Gastrocnemius medialis (tissue), 4 donors: ENCODE measurements at regions not wholly inside any gene's neighbourhood (a gene's known extent, or its start where the extent isn't known, plus 50 kb on each side); places are given as distances from the start of the nearest gene placed in this dataset.

Experiments used
- ATAC-seq, 2 donors: fragments of 150-250 bp; one replicate each; pipeline ENCODE4 v1.9.1; 2016
- DNase-seq, 2 donors: peaks; one replicate each; pipeline ENCODE4 v3.0.0-alpha.2; 2019
- H3K27ac ChIP-seq, 4 donors: fragments of 200-600 bp; sonication (generic); 1 replicate in 1 of 4; 2 replicates in 3 of 4; pipeline ENCODE4 v1.5.1; 2016 to 2018; ENCODE audit warnings: mild to moderate bottlenecking in 2 of 4, moderate library complexity in 1 of 4
- H3K27me3 ChIP-seq, 3 donors: fragments of 200-600 bp; sonication (generic) in 2 of 3; 1 replicate in 1 of 3; 2 replicates in 2 of 3; pipeline versions ENCODE4 v1.5.1 to v1.6.0; 2016 to 2019; ENCODE audit warnings: mild to moderate bottlenecking in 1 of 3, moderate library complexity in 1 of 3
- H3K36me3 ChIP-seq, 2 donors: fragments of 200-600 bp; sonication (generic) in 1 of 2; one replicate each; pipeline ENCODE4 v1.5.1; 2017 to 2018
- H3K4me1 ChIP-seq, 2 donors: fragments of 200-600 bp; sonication (generic) in 1 of 2; one replicate each; pipeline ENCODE4 v1.5.1; 2016 to 2017; ENCODE audit warnings: mild to moderate bottlenecking in 2 of 2
- H3K4me3 ChIP-seq, 4 donors: fragments of 200-600 bp; sonication (generic) in 3 of 4; 1 replicate in 1 of 4; 2 replicates in 3 of 4; pipeline ENCODE4 v1.5.1; 2016 to 2019; ENCODE audit warnings: mild to moderate bottlenecking in 2 of 4
- H3K9me3 ChIP-seq, 3 donors: fragments of 200-600 bp; sonication (generic) in 2 of 3; 1 replicate in 1 of 3; 2 replicates in 2 of 3; pipeline ENCODE4 v1.5.1; 2016 to 2019
- POLR2A ChIP-seq, 2 donors: fragments of 450-650 bp; IDR thresholded peaks; one replicate each; pipeline ENCODE4 v1.6.1; 2017; ENCODE audit warnings: antibody characterized with exemption in 2 of 2, mild to moderate bottlenecking in 2 of 2, moderate library complexity in 2 of 2
- in situ Hi-C, 4 donors: fragments of 200-750 bp; cut with MboI; loops; one replicate each; pipeline versions ENCODE4 v1.15.0 to v1.8.0; 2017; ENCODE audit warnings: low sequenced_read_pairs in 4 of 4
- intact Hi-C: fragments of 100-400 bp; cut with DNase I; formaldehyde crosslinking; loops from one replicate; pipeline ENCODE4 v1.15.1; 2023; ENCODE audit warnings: low total_unique reads
- TF ChIP-seq, protein P1 (sequence below), 5 experiments: fragments of 450-650 bp in 3 of 5; fragments of 200-600 bp in 2 of 5; sonication (generic) in 2 of 5; IDR thresholded peaks in 4 of 5; conservative IDR thresholded peaks in 1 of 5; 1 replicate in 4 of 5; 2 replicates in 1 of 5; pipeline ENCODE4 v1.5.1; 2016 to 2019; ENCODE audit warnings: antibody characterized with exemption in 5 of 5, mild to moderate bottlenecking in 3 of 5, moderate library complexity in 3 of 5

DNA sequence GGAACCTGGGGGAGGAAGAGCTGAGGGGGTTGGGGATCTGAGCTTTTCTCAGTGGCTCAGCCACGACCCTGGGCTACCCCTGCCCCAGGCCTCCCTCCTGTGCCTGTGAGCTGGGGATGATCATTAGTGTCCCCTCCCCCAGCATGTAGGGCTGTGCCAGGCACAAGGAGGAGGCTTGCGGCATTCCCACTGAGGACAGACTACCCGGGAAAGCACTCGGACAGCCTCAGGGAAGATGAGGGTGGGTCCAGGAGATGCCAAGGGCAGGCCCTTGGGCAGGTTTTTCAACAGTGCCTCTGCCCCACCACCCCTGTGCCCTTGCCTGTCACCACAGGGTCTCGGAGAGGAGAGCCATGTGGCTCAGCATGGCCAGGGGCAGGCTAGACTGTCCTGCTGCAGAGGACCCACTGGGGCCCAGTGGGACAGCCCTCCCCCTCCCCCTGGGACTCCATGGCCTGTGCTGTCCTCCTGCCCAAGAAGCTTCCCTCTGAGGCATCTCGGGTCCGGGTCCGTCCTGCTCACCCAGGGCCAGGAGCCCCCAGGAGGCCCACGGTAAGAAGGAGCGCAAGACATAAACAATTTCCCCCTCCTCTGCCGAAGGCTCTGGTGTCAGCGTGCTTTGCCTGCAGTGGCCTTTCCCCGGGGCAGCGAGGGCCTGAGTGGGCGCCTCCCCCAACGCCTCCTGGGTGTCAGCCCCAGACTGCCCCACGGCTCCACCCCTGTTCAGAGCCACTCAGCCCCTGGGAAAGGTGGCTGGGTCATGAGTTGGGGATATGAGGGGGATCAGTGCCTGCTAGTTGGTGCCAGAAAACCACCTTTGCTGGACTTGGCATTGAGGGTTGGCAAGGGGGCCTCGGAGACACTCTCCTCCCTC is 192.5 kb downstream of the GOLGA6L6 start:
- Histone ChIP-seq H3K4me3 (no peak overlapping the region), H3K36me3 (no peaks in the 10 kb centered on the region), H3K27me3 (no peaks in the 10 kb centered on the region), H3K4me1 (no peaks in the 10 kb centered on the region), H3K27ac (no peak overlapping the region), H3K9me3 (no peaks in the 10 kb centered on the region)
- ATAC-seq: no peak
- intact Hi-C loops: no loop called here
- peak in 1 of 2 donors; percentile 8 for DNase-seq
- in situ Hi-C loops: no loop called here
- TF ChIP-seq, protein P1, sequence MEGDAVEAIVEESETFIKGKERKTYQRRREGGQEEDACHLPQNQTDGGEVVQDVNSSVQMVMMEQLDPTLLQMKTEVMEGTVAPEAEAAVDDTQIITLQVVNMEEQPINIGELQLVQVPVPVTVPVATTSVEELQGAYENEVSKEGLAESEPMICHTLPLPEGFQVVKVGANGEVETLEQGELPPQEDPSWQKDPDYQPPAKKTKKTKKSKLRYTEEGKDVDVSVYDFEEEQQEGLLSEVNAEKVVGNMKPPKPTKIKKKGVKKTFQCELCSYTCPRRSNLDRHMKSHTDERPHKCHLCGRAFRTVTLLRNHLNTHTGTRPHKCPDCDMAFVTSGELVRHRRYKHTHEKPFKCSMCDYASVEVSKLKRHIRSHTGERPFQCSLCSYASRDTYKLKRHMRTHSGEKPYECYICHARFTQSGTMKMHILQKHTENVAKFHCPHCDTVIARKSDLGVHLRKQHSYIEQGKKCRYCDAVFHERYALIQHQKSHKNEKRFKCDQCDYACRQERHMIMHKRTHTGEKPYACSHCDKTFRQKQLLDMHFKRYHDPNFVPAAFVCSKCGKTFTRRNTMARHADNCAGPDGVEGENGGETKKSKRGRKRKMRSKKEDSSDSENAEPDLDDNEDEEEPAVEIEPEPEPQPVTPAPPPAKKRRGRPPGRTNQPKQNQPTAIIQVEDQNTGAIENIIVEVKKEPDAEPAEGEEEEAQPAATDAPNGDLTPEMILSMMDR (IDR thresholded peaks at IDR 0.05 in 4 of 5, conservative IDR thresholded peaks at IDR 0.05 in 1 of 5): no peak
- no peak for TF ChIP-seq POLR2A (IDR thresholded peaks at IDR 0.05)

DNA sequence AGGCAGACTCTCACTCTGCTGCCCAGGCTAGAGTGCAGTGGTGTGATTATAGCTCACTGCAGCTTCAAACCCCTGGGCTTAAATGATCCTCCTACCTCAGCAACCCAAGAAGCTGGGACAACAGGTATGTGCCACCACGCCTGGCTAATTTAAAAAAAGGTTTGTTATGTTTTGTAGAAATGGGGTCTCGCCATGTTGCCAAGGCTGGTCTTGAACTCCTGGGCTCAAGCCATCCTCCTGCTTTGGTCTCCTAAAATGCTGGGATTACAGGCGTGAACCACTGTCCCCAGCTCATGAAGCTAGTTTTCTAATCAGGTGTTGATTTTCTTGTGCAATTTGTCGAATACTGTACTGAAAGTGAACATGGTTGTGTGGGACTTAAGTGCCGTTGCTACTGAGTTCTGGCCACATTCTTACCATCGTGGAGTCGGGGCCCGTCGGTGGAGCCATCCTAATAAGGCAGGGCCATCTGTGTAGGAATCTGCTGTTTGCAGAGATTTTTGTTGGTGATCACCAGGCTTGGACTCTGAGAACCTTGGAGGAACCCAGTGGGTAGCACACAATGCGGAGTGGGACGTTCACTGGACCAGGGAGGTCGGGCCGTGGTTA is 193.2 kb downstream of the GOLGA6L6 start:
- DNase-seq (no peak), ATAC-seq (no peak)
- Histone ChIP-seq H3K36me3 (no peaks in the 10 kb centered on the region), H3K27me3 (no peaks in the 10 kb centered on the region), H3K4me3 (no peak overlapping the region), H3K4me1 (no peaks in the 10 kb centered on the region), H3K9me3 (no peaks in the 10 kb centered on the region), H3K27ac (no peak overlapping the region)
- in situ Hi-C loops (no loop called here), intact Hi-C loops (no loop called here)
- TF ChIP-seq, protein P1 (IDR thresholded peaks at IDR 0.05 in 4 of 5, conservative IDR thresholded peaks at IDR 0.05 in 1 of 5): no peak

DNA sequence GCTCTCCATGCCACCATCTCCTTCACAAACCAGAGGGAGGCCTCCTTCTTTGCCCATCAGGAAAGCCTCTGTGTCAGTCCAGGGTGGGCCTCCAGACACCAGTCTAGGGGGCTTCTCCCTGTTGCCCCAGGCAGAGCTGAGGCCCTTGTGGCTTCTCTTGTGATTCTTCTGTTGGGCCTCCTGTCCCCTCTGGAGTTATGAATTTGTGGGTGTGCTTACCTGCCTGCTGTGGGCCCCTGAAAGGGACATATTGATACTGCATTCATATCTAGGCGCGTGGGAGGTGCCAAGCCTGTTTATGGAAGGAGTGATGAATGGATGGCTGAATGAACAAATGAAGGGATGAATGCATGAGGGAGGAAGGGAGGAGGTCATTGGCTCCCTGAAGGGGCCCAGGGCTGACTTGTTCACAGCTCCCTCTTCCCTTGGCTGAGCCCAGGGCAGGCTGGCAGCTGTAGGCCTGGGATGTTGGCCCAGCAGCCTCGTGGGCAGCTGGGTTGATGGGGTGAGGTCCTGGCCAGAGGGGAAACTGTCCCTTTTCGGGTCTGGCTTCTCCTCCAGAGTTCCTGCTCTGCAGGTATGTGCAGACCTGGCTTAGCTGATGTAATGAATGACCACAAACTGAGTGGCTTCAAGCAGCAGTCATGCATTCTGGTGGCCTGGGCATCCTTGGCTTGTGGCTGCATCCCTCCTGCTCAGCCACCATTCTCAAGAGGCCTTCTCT is 195.4 kb downstream of the GOLGA6L6 start:
- TF ChIP-seq POLR2A (IDR thresholded peaks at IDR 0.05): no peak
- TF ChIP-seq, protein P1 (IDR thresholded peaks at IDR 0.05 in 4 of 5, conservative IDR thresholded peaks at IDR 0.05 in 1 of 5): no peak
- in situ Hi-C loops: no loop called here
- intact Hi-C loops: no loop called here
- no peak for ATAC-seq
- H3K27ac ChIP-seq: no peak overlapping the region
- no peak overlapping the region for H3K4me3 ChIP-seq
- no peaks in the 10 kb centered on the region for H3K9me3 ChIP-seq
- DNase-seq: no peak
- H3K27me3 ChIP-seq: no peaks in the 10 kb centered on the region
- no peaks in the 10 kb centered on the region for H3K36me3 ChIP-seq
- no peaks in the 10 kb centered on the region for H3K4me1 ChIP-seq

GRCh38 chr15:20345401-20345958 is 196.1 kb downstream of the GOLGA6L6 start:
- in situ Hi-C loops: no loop called here
- TF ChIP-seq POLR2A (IDR thresholded peaks at IDR 0.05): no peak
- TF ChIP-seq, protein P1 (IDR thresholded peaks at IDR 0.05 in 4 of 5, conservative IDR thresholded peaks at IDR 0.05 in 1 of 5): no peak
- H3K4me3 ChIP-seq: no peak overlapping the region
- ATAC-seq (no peak), DNase-seq (peak in 1 of 2 donors; percentile 10)
- H3K4me1 ChIP-seq: no peaks in the 10 kb centered on the region
- no peaks in the 10 kb centered on the region for H3K27me3 ChIP-seq
- no peaks in the 10 kb centered on the region for H3K9me3 ChIP-seq
- H3K36me3 ChIP-seq: no peaks in the 10 kb centered on the region
- no peak overlapping the region for H3K27ac ChIP-seq
- intact Hi-C loops: no loop called here
